HG02610 (cell line): ENCODE measurements at regions not wholly inside any gene's neighbourhood (a gene's known extent, or its start where the extent isn't known, plus 50 kb on each side); places are given as distances from the start of the nearest gene placed in this dataset.
A peak's percentile ranks its signal among the peaks of the same experiment; 100 is the strongest.
"Not testable (repeated sequence)": the region's sequence is repeated elsewhere in the genome, so short reads cannot be mapped to it uniquely, and the experiment has no call there.

ENCODE experiments used
- ATAC-seq: cut with Tn5 transposase; IDR thresholded peaks from one replicate; pipeline ENCODE4 v1.9.1; 2021; ENCODE audit warnings: mild to moderate bottlenecking, moderate library complexity; ENCODE audit not compliant: unreplicated experiment

DNA sequence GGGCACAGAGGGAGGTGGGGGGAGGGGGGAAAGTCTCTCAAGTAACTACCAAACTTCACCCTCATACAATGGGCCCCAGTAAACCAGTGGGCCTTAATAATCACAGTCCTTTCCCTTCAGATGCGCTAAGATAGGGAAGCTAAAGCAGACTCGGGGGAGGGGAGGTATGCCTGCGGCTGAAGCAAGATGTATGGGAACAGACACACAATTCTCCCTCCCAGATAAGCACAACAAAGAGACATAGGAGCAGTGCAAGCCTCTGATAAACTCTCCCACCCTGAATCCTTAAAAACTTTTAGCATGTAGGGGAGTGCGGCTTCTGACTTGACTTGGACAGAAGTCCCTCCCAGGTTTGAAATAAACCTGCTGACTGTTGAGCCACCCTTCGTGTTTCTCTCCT lies 54.7 kb downstream of the PROP1 start:
- ATAC-seq, result not testable (repeated sequence)

DNA sequence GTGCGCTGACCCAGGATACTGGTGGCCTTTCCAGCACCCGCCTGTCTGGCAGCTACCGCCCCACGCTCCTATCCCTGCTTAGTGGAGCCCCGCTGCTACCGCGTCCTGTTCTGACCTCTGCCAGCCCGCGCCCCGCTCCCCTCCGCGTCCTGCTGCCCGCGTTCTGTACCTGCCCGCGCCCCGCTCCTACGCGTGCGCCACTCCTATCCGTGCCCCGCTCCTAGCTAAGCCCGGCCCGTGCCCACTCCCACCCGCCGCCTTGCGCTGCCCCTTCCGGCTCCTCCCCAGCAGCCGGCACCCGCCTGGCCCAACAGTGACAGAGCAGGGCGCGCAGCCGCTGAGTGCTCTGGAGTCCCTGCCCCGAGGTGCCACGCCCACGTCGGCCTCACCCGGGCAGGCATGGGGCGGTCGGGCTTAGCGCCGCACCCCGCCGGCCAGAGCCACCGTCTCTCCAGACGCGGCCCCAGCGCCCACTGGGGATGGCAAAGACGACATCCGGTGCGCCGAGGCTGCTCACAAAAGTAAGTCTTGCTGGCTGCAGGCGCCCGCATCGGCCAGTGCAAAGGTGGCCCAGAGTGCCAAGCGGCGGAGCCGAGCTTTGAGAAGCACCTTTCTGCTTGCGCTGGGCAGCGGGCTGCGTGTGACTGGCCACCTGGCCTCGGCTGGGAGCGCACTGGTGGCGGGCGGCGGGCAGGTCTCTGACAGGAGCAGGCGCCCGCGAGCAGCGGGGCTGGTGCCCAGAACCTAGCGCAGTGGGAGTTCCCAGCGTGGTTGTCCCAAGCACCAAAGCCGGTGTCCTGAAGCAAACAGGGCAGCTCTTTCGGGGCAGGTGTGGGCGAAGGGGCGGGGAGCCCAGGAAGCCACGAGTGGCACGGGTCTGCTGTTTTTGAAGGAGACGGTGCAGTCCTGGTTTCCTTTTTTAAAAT lies 56.5 kb downstream of the PROP1 start:
- not testable (repeated sequence) for ATAC-seq

DNA sequence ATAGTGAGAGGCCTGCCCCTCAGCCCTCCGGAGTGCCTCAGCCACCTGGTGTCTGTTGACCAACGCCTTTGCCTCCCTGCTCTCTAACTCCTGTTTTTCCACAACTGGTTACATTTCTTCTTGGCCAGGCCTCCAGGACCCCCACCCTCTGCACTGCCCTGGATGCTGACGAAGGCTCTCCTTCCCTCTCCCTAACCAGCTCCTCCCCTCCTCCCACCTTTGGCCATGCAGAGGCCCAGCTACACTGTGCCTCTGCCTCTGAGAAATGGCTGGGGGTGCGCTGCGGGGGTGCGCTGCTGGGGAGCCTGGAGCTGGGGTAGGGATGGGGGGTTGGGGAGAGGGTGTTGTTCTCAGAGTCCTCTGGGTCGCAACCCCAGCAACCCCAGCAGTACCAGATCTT lies 57.3 kb downstream of the PROP1 start:
- not testable (repeated sequence) for ATAC-seq

DNA sequence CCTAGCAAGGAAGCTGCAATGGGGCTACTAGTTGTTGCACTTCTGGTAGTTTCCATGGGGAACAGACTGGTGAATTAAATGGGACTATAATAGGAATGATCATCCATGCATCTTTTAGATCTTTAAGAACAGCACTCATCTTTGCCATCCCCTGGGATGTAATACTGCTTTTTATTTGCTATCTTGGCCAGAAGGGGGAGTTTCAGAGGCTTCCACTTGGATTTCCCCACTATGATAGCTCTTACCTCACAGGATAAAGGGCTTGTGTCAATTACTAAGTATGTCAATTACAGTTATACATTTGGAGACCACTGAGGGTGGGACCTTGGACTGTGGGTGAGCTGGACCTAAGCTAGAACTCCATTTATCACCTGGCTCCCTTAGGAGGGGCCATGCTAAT lies 61.8 kb downstream of the PROP1 start:
- ATAC-seq, result not testable (repeated sequence)

DNA sequence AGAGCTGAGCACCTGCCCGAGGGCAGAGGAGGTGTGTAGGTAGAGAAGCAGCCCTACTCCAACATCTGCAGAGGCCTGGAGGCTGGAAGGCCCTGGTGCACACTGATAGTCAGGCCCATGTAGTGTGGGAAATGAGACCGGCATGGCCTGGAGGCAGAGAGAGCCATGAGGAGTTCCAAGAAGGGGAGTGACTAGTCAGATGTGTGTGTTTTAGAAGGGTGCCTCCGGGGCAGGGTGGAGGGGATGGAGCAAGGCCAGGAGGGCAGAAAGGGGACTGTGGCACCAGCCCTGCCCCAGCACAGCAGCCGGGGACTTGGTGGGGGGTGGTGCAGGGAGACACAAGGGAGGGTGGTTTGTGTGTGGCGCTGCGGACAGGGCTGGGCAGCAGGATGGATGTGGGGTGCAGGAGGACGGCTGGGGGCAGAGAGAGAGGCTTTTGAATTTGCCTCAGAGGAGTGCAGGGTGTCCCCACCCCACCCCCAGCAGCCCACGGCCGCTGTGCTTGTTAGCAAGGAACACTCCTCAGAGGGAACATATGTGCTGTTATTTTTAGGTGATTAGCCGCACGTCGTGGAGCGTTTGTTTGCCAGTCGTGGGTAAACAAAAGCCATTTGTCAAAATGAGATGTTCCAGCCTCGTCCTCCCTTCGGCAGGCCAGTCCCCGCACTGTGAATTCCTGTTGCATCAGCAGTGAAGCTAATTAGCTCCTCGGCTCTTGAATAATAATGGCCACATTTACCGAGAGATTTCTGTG lies 65.6 kb downstream of the PROP1 start:
- not testable (repeated sequence) for ATAC-seq

DNA sequence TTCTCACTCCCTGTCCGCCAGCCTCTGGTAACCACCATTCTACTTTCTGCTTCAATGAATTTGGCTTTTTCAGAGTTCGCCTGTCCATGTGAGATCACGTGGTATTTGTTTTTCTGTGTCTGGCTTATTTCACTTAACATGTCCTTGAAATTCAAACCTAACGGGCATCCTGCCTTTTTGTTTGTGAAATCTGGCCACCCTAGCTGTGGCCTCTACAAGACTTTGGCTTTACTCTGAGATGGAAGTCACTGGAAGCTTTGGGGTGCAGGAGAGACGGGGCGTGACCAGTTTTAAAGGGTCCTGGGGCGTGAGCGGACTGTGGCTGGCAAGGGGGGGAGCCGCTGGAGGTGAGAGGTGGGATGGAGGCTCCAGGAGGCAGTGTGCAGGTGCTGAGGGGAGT lies 66.4 kb downstream of the PROP1 start:
- ATAC-seq, result not testable (repeated sequence)

DNA sequence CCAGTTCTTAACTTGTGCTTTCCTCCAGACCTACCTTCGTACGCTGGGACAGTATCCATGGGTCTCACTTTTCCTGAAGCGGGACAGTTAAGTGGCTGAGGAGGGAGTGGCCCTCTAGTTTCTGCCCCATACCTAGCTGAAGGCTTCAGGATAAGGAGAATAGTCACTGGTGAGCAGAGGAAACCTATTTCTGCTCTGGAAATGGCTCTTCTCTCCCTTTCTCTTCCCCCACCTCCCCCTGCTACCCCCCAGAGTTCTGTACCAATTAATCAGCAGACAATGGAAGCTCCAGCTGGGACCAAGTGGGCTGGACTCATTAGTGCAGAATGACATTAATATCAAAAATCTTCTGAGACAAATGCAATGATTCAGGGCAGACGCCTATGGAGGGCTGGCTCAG lies 68.5 kb downstream of the PROP1 start:
- not testable (repeated sequence) for ATAC-seq

DNA sequence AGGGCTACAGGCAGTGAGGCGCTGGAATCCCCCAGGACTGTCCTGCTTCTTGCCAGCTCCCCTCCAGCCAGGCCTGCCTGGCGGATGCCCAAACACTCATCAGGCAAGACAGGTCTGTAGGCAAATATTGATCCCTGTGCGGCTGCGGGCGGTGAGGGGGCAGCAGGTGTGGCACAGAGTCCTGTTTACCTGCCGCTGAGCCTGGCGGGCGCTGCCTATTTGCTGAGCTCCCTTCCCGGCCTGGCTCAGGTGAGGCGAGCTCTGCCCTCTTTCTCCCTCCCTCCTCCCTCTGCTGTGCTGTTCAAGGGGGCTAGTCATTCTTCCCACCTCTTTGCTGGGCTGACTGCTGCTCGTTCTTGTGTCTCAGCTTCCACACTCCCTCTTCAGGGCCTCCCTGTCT lies 71.5 kb downstream of the PROP1 start:
- ATAC-seq, result not testable (repeated sequence)

DNA sequence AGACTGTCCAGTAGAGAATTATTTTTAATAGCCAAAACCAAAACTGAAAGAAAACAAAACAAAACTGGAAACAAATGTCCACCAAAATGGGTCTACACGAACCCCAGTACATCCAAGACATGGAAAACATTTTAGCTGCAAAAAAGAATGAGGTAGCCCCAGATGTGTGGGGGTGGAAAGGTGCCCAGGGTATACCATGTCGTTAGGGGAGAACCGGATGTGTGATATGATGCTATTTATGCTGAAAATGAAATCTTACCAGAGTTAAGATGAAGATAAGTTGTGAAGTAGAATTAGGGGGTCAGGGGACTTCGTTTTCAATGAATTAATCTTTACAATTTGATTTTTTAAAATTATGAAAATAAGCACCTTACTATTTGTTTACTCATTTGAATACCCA lies 72.2 kb downstream of the PROP1 start:
- ATAC-seq, result not testable (repeated sequence)

DNA sequence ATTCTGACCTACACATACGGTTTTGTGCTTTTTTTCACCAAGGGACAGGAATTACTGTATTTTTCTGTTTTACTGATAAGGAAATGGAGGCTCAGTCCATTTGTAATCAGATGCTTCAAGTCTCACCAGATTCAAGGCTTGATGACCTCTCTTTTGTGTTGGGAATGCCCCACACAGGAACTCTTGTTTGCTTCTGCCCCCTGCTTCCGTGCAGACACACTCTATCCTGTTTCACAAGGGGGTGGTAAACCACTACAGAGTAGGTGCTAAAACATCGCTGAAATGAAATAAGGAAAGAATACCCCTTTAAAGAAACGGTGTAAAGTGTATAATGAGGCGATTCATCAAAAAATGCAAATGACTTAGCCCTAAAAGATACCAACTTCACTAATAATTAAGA lies 72.9 kb downstream of the PROP1 start:
- ATAC-seq, result not testable (repeated sequence)

DNA sequence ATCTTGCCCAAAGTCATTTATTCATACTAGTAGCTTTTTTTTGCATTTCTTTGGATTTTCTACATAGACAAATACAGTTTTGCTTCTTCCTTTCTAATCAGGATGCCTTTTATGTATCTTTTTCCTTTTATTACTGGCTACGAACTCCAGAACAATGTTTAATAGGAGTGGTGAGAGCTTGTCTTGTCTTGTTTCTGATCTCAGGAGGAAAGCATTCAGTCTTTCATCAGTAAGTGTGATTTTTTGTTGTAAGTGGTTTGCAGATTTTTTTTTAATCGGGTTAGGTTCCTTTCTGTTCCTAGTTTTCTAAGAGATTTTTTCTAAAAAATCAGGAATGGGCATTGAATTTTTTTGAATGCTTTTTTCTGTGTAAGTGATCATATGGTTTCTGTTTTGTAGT lies 86.8 kb downstream of the PROP1 start:
- ATAC-seq, result not testable (repeated sequence)

DNA sequence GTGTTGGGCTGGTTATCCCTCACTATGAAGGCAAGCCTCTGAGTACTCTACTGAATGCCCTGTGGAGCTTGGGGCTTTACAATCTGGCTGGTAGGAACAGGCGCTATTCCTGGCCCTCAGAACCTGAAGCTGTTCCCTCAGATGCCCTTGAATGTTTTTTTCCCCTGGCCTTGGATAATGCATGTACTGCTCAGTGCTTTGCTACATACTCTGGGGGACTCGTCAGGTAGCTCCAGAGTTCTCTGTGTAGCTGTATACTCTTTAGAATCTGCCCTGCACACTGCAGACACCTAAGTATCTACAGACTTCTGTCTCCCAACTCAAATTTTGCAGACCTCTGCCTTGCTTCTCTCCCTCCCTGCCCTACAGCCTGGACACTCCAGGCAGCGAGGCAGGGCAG lies 93.2 kb downstream of the PROP1 start:
- not testable (repeated sequence) for ATAC-seq

DNA sequence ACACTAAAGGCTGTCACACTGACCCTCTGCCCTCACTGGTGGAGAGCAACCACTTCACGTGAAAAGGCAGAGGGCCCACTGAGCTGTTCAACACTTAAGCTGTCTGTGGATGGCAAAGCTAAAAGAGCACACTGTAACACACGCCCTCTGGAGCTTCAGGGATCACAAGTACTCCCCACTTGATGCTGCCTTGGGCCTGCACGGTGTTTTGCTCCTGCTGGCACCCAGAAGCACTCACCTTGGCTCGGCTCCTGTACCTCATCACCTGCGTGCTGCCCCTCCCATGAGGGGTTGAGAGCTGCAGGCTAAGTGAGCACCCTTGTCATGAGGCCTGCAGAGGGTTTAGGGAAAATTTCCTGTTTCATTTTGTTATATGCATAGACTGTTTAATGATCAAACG lies 96.0 kb downstream of the PROP1 start:
- ATAC-seq, result not testable (repeated sequence)

DNA sequence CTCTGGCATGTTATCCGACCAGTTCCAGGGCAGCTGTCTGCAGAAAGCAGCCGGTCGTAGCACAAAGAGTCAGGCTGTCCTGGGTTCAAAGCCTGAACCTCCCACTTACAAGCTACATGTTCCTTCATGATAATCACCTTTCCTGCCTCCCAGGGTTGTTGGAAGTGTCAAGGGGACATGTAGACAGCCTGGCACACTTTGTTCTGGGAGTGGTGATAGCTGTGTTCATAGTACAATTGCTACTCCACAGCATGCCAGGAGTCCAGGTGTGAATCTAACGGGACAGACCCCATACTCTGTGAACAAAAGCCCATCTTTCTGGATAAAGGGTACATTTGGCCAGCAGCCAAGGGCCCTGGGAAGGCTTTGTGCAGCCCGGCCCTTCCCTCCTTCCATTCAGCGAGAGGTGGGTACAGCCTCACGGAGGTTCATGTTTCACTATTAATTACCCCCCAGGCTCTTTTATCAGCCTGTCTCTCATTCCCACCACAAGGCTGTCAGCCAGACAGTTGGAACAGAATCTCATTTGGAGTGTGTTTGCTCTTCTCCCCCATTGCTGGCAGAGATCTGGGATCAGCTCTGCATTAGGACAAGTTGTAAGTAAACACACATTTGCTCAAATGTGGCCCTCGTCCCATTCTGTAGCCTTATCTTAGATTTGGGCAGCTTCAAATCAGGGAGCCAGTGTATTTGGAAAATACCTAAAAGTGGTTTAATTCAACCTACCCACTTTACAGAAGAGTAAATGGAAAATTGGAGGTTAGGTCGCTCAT lies 101.2 kb downstream of the PROP1 start:
- ATAC-seq, result not testable (repeated sequence)

DNA sequence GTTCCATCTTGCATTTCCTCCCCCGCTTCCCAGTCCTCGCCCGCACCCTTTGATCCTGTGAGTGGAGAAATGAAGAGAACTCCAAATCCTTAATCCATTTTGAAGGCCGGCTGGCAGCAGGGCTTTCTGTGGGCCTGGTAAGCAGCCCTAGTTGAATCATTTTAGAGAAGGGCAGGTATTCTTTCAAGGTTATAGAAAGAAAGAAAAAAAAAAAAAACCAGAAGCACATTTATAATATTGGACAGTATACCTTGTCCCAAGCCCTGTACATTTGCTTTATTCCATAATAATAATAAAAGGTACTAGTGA lies 103.7 kb downstream of the PROP1 start:
- not testable (repeated sequence) for ATAC-seq

DNA sequence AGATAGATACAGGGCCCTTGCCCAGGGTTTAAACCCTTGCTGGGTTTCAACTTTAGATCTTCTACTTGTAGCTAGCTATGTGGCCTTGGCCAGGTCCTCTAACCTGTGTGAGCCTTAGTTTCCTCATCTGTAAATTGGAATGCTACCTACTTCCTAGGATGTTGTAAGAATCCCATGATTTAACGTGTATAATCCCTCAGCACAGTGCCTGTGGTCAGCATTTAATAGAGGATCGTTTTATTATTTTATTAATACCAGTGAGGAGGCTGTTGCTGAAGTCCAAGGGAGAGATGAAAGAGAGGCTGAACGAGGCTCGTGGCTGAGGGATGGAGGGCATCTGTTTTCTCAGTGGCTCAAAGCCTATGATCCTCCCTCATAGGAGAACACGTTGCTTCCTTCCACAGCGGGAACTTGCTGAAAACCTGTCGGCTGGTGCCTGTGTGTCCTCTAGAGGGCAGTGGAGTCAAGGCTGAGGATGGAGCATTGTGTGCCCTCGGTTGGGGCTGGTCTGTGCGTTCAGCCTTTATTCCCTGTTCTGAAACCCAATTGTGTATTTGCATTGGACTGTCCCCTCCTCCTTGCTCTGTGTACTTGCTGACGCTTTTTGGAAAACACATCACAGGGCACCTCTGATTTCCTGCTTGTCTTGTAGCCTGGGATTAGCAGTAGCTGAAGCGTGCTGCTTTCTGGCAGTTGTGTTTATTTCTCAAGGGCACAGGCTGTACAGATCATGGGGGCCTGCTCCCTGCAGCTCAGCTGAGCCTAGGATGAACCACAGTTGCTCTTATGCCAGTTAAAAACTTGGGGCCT lies 104.3 kb downstream of the PROP1 start:
- ATAC-seq, result peak; percentile 81

DNA sequence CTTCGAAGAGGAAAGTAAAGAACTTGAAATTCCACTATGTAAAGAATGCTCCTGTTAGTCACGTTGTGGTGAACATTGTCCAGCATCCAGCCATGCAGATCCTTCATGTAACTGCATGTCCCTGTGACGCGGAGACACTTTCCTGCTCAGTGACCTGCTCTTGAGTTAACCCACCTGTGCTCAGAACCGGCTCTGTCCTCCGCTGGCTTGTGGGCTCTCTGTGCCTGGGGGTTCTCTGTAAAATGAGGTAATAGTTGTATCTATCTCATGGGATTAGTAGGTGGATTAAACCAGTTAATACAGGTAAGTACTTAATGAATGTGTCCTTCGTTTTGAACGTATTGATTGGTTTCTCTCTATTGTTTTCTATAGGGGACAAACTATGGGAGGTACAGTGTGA lies 100.6 kb upstream of the FAM153A start:
- not testable (repeated sequence) for ATAC-seq

DNA sequence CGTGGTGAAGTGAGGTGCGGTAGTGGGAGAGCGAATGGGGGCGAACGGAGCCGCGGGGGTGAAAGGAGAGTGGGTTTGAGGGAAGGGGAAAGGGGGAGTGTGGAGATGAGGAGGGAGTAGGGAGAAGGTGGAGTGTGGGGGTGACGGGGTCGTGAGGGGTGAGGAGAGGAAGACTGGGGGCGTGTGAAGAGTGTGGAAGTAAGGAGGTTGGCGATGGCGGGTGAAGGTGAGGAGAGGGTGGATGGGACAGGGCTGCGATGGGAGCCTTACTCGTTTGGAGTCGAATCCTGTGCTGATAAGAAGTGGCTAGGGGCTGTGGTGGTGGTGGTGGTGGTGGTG lies 93.2 kb upstream of the FAM153A start:
- not testable (repeated sequence) for ATAC-seq

DNA sequence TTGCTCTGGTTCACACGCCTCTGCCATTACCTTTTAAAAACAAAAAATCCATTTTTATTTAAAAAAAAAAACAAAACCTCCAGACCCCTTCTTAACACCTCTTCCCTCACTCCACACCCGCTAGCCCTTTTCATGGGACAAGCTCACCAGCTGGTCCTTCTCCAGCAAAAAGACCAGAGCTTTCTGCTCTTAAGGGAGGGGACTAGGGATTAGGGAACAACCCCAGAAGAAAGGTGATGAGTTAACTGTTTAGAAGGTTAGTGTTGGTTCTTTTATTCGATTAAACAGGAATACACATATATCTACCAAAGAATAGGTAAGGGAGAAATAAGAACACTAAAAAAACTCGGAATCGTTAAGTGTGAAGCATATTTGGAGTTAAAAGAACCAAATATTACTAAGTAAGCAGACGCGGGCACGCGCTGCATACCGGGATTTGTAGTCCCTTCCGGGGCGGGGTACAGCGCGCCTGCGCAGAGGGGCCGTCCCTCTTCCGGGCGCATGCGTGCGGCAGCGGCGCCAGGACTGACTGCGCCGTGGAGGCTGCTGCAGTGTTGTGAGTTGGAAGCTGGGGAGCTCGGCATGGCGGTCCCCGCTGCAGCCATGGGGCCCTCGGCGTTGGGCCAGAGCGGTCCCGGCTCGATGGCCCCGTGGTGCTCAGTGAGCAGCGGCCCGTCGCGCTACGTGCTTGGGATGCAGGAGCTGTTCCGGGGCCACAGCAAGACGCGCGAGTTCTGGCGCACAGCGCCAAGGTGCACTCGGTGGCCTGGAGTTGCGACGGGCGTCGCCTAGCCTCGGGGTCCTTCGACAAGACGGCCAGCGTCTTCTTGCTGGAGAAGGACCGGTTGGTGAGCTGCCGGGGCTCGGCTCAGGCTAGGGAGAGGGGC lies 92.6 kb upstream of the FAM153A start:
- ATAC-seq, result peak; percentile 66
